Omental fat pad (tissue), 3 donors: ENCODE measurements at regions not wholly inside any gene's neighbourhood (a gene's known extent, or its start where the extent isn't known, plus 50 kb on each side); places are given as distances from the start of the nearest gene placed in this dataset.

Source experiments
- ATAC-seq: fragments of 150-250 bp; one replicate; pipeline ENCODE4 v1.9.1; 2016; ENCODE audit warnings: mild to moderate bottlenecking, moderate library complexity; ENCODE audit not compliant: low FRiP score
- DNase-seq: peaks from one replicate; pipeline ENCODE4 v3.0.0-alpha.2; 2019; ENCODE audit warnings: low spot score
- CTCF ChIP-seq, 3 donors: fragments of 450-650 bp; IDR thresholded peaks; one replicate each; pipeline ENCODE4 v1.5.1; 2016 to 2017; ENCODE audit warnings: antibody characterized with exemption in 3 of 3, mild to moderate bottlenecking in 3 of 3, moderate library complexity in 2 of 3

GRCh38 chr1:56321150-56321490 lies 258.2 kb downstream of the PLPP3 start:
- DNase-seq (no peak), ATAC-seq (no peak)
- TF ChIP-seq CTCF (IDR thresholded peaks at IDR 0.05), result no peak

GRCh38 chr1:56320464-56321149 lies 258.8 kb downstream of the PLPP3 start:
- no peak for TF ChIP-seq CTCF (IDR thresholded peaks at IDR 0.05)
- DNase-seq (no peak), ATAC-seq (no peak)

- no peak for TF ChIP-seq CTCF (IDR thresholded peaks at IDR 0.05)
- ATAC-seq (no peak), DNase-seq (no peak)
Measured at GRCh38 chr1:56317722-56318121, 261.6 kb downstream of the PLPP3 start.

GRCh38 chr1:56315293-56315942 lies 263.9 kb downstream of the PLPP3 start:
- DNase-seq (no peak), ATAC-seq (no peak)
- TF ChIP-seq CTCF (IDR thresholded peaks at IDR 0.05), result no peak

GRCh38 chr1:56313560-56313959 lies 265.8 kb downstream of the PLPP3 start:
- no peak for ATAC-seq
- DNase-seq, result no peak
- no peak for TF ChIP-seq CTCF (IDR thresholded peaks at IDR 0.05)

GRCh38 chr1:56311766-56312165 lies 267.6 kb downstream of the PLPP3 start:
- ATAC-seq, result no peak

More at GRCh38 chr1:56311766-56312165, 267.6 kb downstream of the PLPP3 start:
- no peak for DNase-seq
- no peak for TF ChIP-seq CTCF (IDR thresholded peaks at IDR 0.05)
